ENCODE measurements at regions not wholly inside any gene's neighbourhood (a gene's known extent, or its start where the extent isn't known, plus 50 kb on each side); places are given as distances from the start of the nearest gene placed in this dataset.

DNA sequence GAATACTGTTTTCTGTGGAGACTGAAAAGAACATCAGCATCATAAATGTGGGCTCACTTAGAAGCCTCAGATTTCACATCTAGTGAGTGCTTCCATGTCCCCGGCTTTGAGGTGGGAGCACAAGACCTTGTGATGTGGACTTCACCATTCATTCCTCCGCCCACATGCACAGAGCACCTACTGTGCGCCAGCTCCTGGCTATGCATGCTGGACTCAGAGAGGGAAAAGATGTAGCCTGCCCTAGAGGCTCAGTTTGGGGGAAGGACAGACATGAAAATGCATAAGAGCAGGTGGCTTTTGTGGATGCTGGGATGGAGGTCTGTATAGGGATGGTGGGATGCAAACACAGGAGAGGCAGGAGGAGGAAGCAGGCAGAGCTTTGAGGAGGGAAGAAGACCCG, 65.0 kb downstream of the SERPINA3 start:
- Histone ChIP-seq H3K27ac (ENCODE audit: low read depth, low read length) (no peak overlapping the region), H3K27me3 (ENCODE audit: control insufficient read depth, low read length) (no peaks in the 10 kb centered on the region), H3K79me2 (ENCODE audit: control insufficient read depth, low read length) (no peaks in the 10 kb centered on the region), H3K4me2 (ENCODE audit: low read length) (no peak overlapping the region), H3K9me2 (replicated peaks; ENCODE audit: control insufficient read depth, low read length) (no peaks in the 10 kb centered on the region), H3K9me3 (ENCODE audit: control insufficient read depth, insufficient read depth, low read length) (no peaks in the 10 kb centered on the region), H3K36me3 (ENCODE audit: control insufficient read depth, low read length) (no peaks in the 10 kb centered on the region), H4K20me1 (ENCODE audit: control insufficient read depth, insufficient read depth, low read depth, low read length) (no peaks in the 10 kb centered on the region), H3K4me3 (ENCODE audit: low read length) (no peak overlapping the region), H3K4me1 (ENCODE audit: control insufficient read depth, low read length) (no peaks in the 10 kb centered on the region), H3F3A (ENCODE audit: control insufficient read depth, insufficient read depth) (no peaks in the 10 kb centered on the region)
- TF ChIP-seq, protein P1, sequence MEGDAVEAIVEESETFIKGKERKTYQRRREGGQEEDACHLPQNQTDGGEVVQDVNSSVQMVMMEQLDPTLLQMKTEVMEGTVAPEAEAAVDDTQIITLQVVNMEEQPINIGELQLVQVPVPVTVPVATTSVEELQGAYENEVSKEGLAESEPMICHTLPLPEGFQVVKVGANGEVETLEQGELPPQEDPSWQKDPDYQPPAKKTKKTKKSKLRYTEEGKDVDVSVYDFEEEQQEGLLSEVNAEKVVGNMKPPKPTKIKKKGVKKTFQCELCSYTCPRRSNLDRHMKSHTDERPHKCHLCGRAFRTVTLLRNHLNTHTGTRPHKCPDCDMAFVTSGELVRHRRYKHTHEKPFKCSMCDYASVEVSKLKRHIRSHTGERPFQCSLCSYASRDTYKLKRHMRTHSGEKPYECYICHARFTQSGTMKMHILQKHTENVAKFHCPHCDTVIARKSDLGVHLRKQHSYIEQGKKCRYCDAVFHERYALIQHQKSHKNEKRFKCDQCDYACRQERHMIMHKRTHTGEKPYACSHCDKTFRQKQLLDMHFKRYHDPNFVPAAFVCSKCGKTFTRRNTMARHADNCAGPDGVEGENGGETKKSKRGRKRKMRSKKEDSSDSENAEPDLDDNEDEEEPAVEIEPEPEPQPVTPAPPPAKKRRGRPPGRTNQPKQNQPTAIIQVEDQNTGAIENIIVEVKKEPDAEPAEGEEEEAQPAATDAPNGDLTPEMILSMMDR (IDR thresholded peaks at IDR 0.05; ENCODE audit: low read depth, low read length, poor library complexity, severe bottlenecking): no peak
- no peak for TF ChIP-seq EZH2phosphoT487 (IDR thresholded peaks at IDR 0.05; ENCODE audit: borderline replicate concordance, low read length)

DNA sequence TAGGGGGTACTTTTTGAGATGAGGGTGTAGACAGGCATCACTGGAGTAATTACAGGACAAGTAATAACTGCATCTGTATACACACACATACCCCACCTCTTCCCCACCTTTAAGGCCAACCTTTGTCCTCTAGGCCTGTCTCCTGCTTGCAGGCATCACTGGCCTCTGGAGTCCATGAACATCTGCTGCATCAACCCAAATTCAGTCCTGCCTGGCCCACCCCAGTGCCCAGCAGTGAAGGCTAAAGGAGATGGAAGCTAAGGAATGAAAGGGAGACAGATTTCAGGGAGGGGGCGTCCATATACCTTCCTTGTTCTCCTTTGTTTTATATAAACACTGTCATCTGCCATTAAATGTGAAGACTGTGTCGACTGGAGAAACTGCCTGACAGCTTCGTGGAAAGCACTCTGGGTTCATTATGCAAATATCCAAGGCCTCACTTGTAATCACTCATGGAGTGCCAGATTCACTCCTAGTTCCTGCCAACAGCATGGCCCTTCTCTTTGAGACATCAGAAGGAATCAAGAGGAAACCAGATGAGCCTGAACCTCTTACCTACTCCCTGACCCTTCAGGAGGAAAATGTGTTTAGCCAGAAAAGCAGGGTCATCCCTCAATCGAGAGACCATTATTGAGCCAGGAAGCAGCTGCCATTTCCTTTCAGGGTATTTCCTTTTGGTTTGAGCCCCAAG, 64.4 kb downstream of the SERPINA3 start:
- H3K9me3 ChIP-seq (ENCODE audit: control insufficient read depth, insufficient read depth, low read length): no peaks in the 10 kb centered on the region
- no peaks in the 10 kb centered on the region for H3K79me2 ChIP-seq (ENCODE audit: control insufficient read depth, low read length)
- TF ChIP-seq EZH2phosphoT487 (IDR thresholded peaks at IDR 0.05; ENCODE audit: borderline replicate concordance, low read length): no peak
- TF ChIP-seq, protein P1 (IDR thresholded peaks at IDR 0.05; ENCODE audit: low read depth, low read length, poor library complexity, severe bottlenecking): no peak
- H3K9me2 ChIP-seq (replicated peaks; ENCODE audit: control insufficient read depth, low read length): no peaks in the 10 kb centered on the region
- no peak overlapping the region for H3K4me3 ChIP-seq (ENCODE audit: low read length)
- H3K4me1 ChIP-seq (ENCODE audit: control insufficient read depth, low read length): no peaks in the 10 kb centered on the region
- H3F3A ChIP-seq (ENCODE audit: control insufficient read depth, insufficient read depth): no peaks in the 10 kb centered on the region
- H4K20me1 ChIP-seq (ENCODE audit: control insufficient read depth, insufficient read depth, low read depth, low read length): no peaks in the 10 kb centered on the region
- no peak overlapping the region for H3K4me2 ChIP-seq (ENCODE audit: low read length)
- no peaks in the 10 kb centered on the region for H3K36me3 ChIP-seq (ENCODE audit: control insufficient read depth, low read length)
- H3K27ac ChIP-seq (ENCODE audit: low read depth, low read length): no peak overlapping the region
- H3K27me3 ChIP-seq (ENCODE audit: control insufficient read depth, low read length): no peaks in the 10 kb centered on the region

DNA sequence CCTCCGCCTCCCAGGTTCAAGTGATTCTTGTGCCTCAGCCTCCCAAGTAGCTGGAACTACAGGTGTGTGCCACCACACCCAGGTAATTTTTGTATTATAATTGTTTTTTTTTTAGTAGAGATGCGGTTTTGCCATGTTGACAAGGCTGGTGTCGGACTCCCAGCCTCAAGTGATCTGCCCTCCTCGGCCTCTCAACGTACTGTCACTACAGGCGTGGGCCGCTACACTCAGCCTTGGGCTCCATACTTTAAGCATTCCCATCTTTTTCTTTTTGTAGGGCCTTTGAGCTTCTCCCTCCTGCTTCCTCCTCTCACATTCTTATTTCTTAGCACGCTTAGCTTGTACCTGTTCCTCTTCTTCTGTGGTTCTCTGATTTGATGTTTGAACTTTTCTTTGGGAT, 62.8 kb downstream of the SERPINA3 start:
- no peaks in the 10 kb centered on the region for H3K79me2 ChIP-seq (ENCODE audit: control insufficient read depth, low read length)
- TF ChIP-seq EZH2phosphoT487 (IDR thresholded peaks at IDR 0.05; ENCODE audit: borderline replicate concordance, low read length): no peak
- TF ChIP-seq, protein P1 (IDR thresholded peaks at IDR 0.05; ENCODE audit: low read depth, low read length, poor library complexity, severe bottlenecking): no peak
- no peaks in the 10 kb centered on the region for H3K9me3 ChIP-seq (ENCODE audit: control insufficient read depth, insufficient read depth, low read length)
- H4K20me1 ChIP-seq (ENCODE audit: control insufficient read depth, insufficient read depth, low read depth, low read length): no peaks in the 10 kb centered on the region
- H3K27ac ChIP-seq (ENCODE audit: low read depth, low read length): no peak overlapping the region
- no peaks in the 10 kb centered on the region for H3F3A ChIP-seq (ENCODE audit: control insufficient read depth, insufficient read depth)
- H3K9me2 ChIP-seq (replicated peaks; ENCODE audit: control insufficient read depth, low read length): no peaks in the 10 kb centered on the region
- no peaks in the 10 kb centered on the region for H3K4me1 ChIP-seq (ENCODE audit: control insufficient read depth, low read length)
- no peaks in the 10 kb centered on the region for H3K27me3 ChIP-seq (ENCODE audit: control insufficient read depth, low read length)
- H3K4me3 ChIP-seq (ENCODE audit: low read length): no peak overlapping the region
- H3K36me3 ChIP-seq (ENCODE audit: control insufficient read depth, low read length): no peaks in the 10 kb centered on the region
- H3K4me2 ChIP-seq (ENCODE audit: low read length): no peak overlapping the region
